H1 (cell line): ENCODE measurements at regions not wholly inside any gene's neighbourhood (a gene's known extent, or its start where the extent isn't known, plus 50 kb on each side); places are given as distances from the start of the nearest gene placed in this dataset.

Experiments used
- CTCF ChIA-PET: fragments of 300-600 bp; sonication (Branson Sonifier 250); formaldehyde crosslinking; loops from one replicate; lab custom pipeline; 2021; ENCODE audit not compliant: partially characterized antibody; lab: Charles Lee
- POLR2A ChIA-PET: fragments of 300-600 bp; sonication (Branson Sonifier 250); formaldehyde crosslinking; loops from one replicate; lab custom pipeline; 2021; ENCODE audit warnings: inconsistent platforms; ENCODE audit not compliant: partially characterized antibody; lab: Charles Lee
- DNase-seq, 2 experiments: peaks; one replicate each; pipeline versions ENCODE4 v3.0.0 to v3.0.0-alpha.2; 2010 to 2022; ENCODE audit warnings: low spot score in 2 of 2, low read depth in 1 of 2, mixed read lengths in 1 of 2
- FAIRE-seq: peaks from 2 replicates; lab custom pipeline; 2011; peaks lifted over from hg19 to GRCh38; lab: Jason Lieb, UNC
- H2AFZ ChIP-seq: 2 replicates; pipeline ENCODE4 v1.8.1; 2012; ENCODE audit warnings: low read length, inconsistent platforms
- H2AK5ac ChIP-seq: 2 replicates; pipeline ENCODE4 v1.6.1; 2013; ENCODE audit warnings: low read depth, low read length
- H2BK120ac ChIP-seq: replicated peaks from 2 replicates; pipeline ENCODE3; 2013; ENCODE audit warnings: low read depth, low read length, inconsistent platforms
- H2BK12ac ChIP-seq: 2 replicates; pipeline ENCODE4 v1.6.1; 2013; ENCODE audit warnings: low read depth, low read length
- H2BK15ac ChIP-seq: 2 replicates; pipeline ENCODE4 v1.6.1; 2013; ENCODE audit warnings: low read length
- H2BK20ac ChIP-seq: 2 replicates; pipeline ENCODE4 v1.6.1; 2013; ENCODE audit warnings: low read length
- H2BK5ac ChIP-seq: 2 replicates; pipeline ENCODE4 v1.6.1; 2013; ENCODE audit warnings: low read depth, low read length
- H3K14ac ChIP-seq: 2 replicates; pipeline ENCODE4 v1.6.1; 2013; ENCODE audit warnings: inconsistent platforms; ENCODE audit not compliant: insufficient read length
- H3K18ac ChIP-seq: 2 replicates; pipeline ENCODE4 v1.6.1; 2013; ENCODE audit warnings: low read length; ENCODE audit errors: extremely low read depth
- H3K23ac ChIP-seq: 2 replicates; pipeline ENCODE4 v1.6.1; 2013; ENCODE audit warnings: inconsistent platforms; ENCODE audit not compliant: insufficient read length
- H3K23me2 ChIP-seq: 2 replicates; pipeline ENCODE4 v1.6.1; 2013; ENCODE audit warnings: low read depth, low read length
- H3K27ac ChIP-seq: 2 replicates; pipeline ENCODE4 v1.6.1; 2011; ENCODE audit warnings: low read depth, low read length, inconsistent platforms
- H3K27me3 ChIP-seq, 4 experiments: replicated peaks in 1 of 4; 1 replicate in 1 of 4; 2 replicates in 3 of 4; pipeline versions ENCODE4 v1.6.1 to v1.8.1; 2011 to 2013; ENCODE audit warnings: low read length in 3 of 4, mild to moderate bottlenecking in 3 of 4, inconsistent platforms in 2 of 4, mixed read lengths in 2 of 4, moderate library complexity in 1 of 4; ENCODE audit not compliant: control insufficient read depth in 3 of 4, insufficient read depth in 3 of 4; ENCODE audit errors: extremely low read depth in 1 of 4
- H3K36me3 ChIP-seq, 4 experiments: 2 replicates each; pipeline versions ENCODE4 v1.6.1 to v1.8.1; 2011 to 2013; ENCODE audit warnings: mild to moderate bottlenecking in 4 of 4, low read length in 3 of 4, moderate library complexity in 2 of 4, control low read depth in 1 of 4, inconsistent platforms in 1 of 4; ENCODE audit not compliant: insufficient read depth in 4 of 4, control insufficient read depth in 2 of 4
- H3K4ac ChIP-seq: replicated peaks from 2 replicates; pipeline ENCODE3; 2013; ENCODE audit warnings: low read length, low read depth, mixed read lengths, inconsistent platforms; ENCODE audit not compliant: insufficient read length
- H3K4me1 ChIP-seq, 4 experiments: replicated peaks in 1 of 4; 1 replicate in 1 of 4; 2 replicates in 3 of 4; pipeline versions ENCODE4 v1.6.1 to v1.8.1; 2011 to 2013; ENCODE audit warnings: low read length in 3 of 4, inconsistent platforms in 2 of 4, mixed read lengths in 1 of 4; ENCODE audit not compliant: insufficient read depth in 4 of 4, control insufficient read depth in 3 of 4
- H3K4me2 ChIP-seq, 2 experiments: 2 replicates each; pipeline versions ENCODE4 v1.6.1 to v1.8.1; 2011 to 2013; ENCODE audit warnings: low read depth in 2 of 2, low read length in 2 of 2, control low read depth in 1 of 2, inconsistent platforms in 1 of 2, mild to moderate bottlenecking in 1 of 2; ENCODE audit not compliant: insufficient read depth in 1 of 2
- H3K4me3 ChIP-seq, 4 experiments: fragments of 200-600, 300-600 bp in 1 of 4; sonication (generic), shearing (Covaris generic), sonication (Bioruptor Twin) in 1 of 4; 2 replicates each; pipeline versions ENCODE4 v1.5.1 to v1.8.1; 2011 to 2016; ENCODE audit warnings: low read length in 4 of 4, low read depth in 3 of 4, control low read depth in 2 of 4, inconsistent platforms in 2 of 4, mild to moderate bottlenecking in 2 of 4, mixed read lengths in 1 of 4, moderate library complexity in 1 of 4; ENCODE audit not compliant: insufficient read depth in 2 of 4; ENCODE audit errors: extremely low read depth in 1 of 4
- H3K56ac ChIP-seq: replicated peaks from 2 replicates; pipeline ENCODE3; 2013; ENCODE audit warnings: low read depth, mild to moderate bottlenecking, mixed read lengths, low read length, inconsistent platforms; ENCODE audit not compliant: insufficient read length
- H3K79me1 ChIP-seq: 2 replicates; pipeline ENCODE4 v1.6.1; 2013; ENCODE audit warnings: low read depth, low read length, control low read depth
- H3K79me2 ChIP-seq, 2 experiments: 2 replicates each; pipeline versions ENCODE4 v1.6.1 to v1.8.1; 2012 to 2013; ENCODE audit warnings: low read length in 2 of 2, mild to moderate bottlenecking in 2 of 2, inconsistent platforms in 1 of 2; ENCODE audit not compliant: insufficient read depth in 2 of 2, control insufficient read depth in 1 of 2
- H3K9ac ChIP-seq, 4 experiments: replicated peaks in 1 of 4; 1 replicate in 1 of 4; 2 replicates in 3 of 4; pipeline versions ENCODE4 v1.6.1 to v1.8.1; 2011 to 2013; ENCODE audit warnings: low read depth in 3 of 4, low read length in 3 of 4, control low read depth in 2 of 4, mild to moderate bottlenecking in 2 of 4, moderate library complexity in 2 of 4, inconsistent platforms in 1 of 4; ENCODE audit errors: extremely low read depth in 1 of 4
- H3K9me3 ChIP-seq, 2 experiments: 2 replicates each; pipeline versions ENCODE4 v1.6.1 to v1.8.1; 2012 to 2013; ENCODE audit warnings: mild to moderate bottlenecking in 2 of 2, moderate library complexity in 2 of 2, control low read depth in 1 of 2, inconsistent platforms in 1 of 2, low read depth in 1 of 2, low read length in 1 of 2, mixed read lengths in 1 of 2; ENCODE audit not compliant: insufficient read depth in 2 of 2
- H4K20me1 ChIP-seq, 2 experiments: replicated peaks in 1 of 2; 2 replicates each; pipeline versions ENCODE3 to v1.8.1; 2011 to 2013; ENCODE audit warnings: inconsistent platforms in 2 of 2, low read length in 2 of 2, mild to moderate bottlenecking in 1 of 2; ENCODE audit not compliant: insufficient read depth in 2 of 2, control insufficient read depth in 1 of 2
- H4K5ac ChIP-seq: 2 replicates; pipeline ENCODE4 v1.6.1; 2013; ENCODE audit warnings: low read length, low read depth, mixed read lengths, inconsistent platforms; ENCODE audit not compliant: insufficient read length
- H4K8ac ChIP-seq: 2 replicates; pipeline ENCODE4 v1.8.0; 2013; ENCODE audit warnings: mild to moderate bottlenecking, moderate library complexity, low read length, inconsistent platforms; ENCODE audit not compliant: insufficient read depth; ENCODE audit errors: extremely low read depth
- H4K91ac ChIP-seq: replicated peaks from 2 replicates; pipeline ENCODE3; 2013; ENCODE audit warnings: low read length, mixed read lengths, inconsistent platforms; ENCODE audit not compliant: insufficient read length
- CTBP2 ChIP-seq: IDR thresholded peaks from 2 replicates; pipeline ENCODE4 v1.7.0; 2011; ENCODE audit warnings: borderline replicate concordance, mild to moderate bottlenecking, moderate library complexity, mixed read lengths, low read length; ENCODE audit not compliant: insufficient read depth, insufficient read length
- RAD21 ChIP-seq, 2 experiments: IDR thresholded peaks in 1 of 2; conservative IDR thresholded peaks in 1 of 2; 2 replicates each; pipeline ENCODE4 v1.6.1; 2011; ENCODE audit warnings: low read depth in 2 of 2, low read length in 2 of 2, improper control_type of control experiment in 1 of 2, inconsistent platforms in 1 of 2, mild to moderate bottlenecking in 1 of 2, moderate library complexity in 1 of 2
- TBP ChIP-seq: IDR thresholded peaks from 2 replicates; pipeline ENCODE4 v1.6.1; 2011; ENCODE audit warnings: low read depth, low read length, improper control_type of control experiment
- WGBS, 2 experiments: shearing (Covaris generic) in 1 of 2; methylation state at CpG; one replicate each; pipeline versions ENCODE4 v1.1.6 to v1.1.7; 2013 to 2015; ENCODE audit warnings: low lambda C conversion rate in 2 of 2, mixed read lengths in 2 of 2, inconsistent platforms in 1 of 2, low coverage in 1 of 2, missing lambda C conversion rate in 1 of 2; ENCODE audit not compliant: insufficient replicate concordance in 2 of 2, insufficient coverage in 1 of 2, insufficient read length in 1 of 2; ENCODE audit errors: extremely low coverage in 1 of 2, missing lambda C conversion rate in 1 of 2; 5-methylcytosine and 5-hydroxymethylcytosine counted together

- WGBS, 2 experiments = 90% methylated on average over 3 of the region's 3 CpGs; no CpG with 5 or more reads in 1 of the 2 experiments
- POLR2A ChIA-PET = no interaction called here
- no peak for DNase-seq
- TF ChIP-seq TBP (no peak), CTBP2 (no peak), RAD21 (IDR thresholded peaks at IDR 0.05 in 1 of 2, conservative IDR thresholded peaks at IDR 0.05 in 1 of 2; ENCODE audit: low read depth in 2 of 2, low read length in 2 of 2) (no peak)
These were observed 362.5 kb downstream of the ARL4A start for GRCh38 chr7:13049946-13050345.

More at GRCh38 chr7:13049946-13050345, 362.5 kb downstream of the ARL4A start:
- Histone ChIP-seq H3K9ac (no peak overlapping the region), H3K56ac (no peak overlapping the region), H2BK20ac (no peak overlapping the region), H3K9me3 (no peaks in the 10 kb centered on the region), H4K20me1 (no peaks in the 10 kb centered on the region), H4K8ac (no peak overlapping the region), H3K4ac (no peak overlapping the region), H3K79me1 (no peaks in the 10 kb centered on the region), H3K27me3 (no peaks in the 10 kb centered on the region), H3K4me1 (no peaks in the 10 kb centered on the region), H2BK12ac (no peak overlapping the region), H3K4me2 (no peak overlapping the region), H3K23me2 (no peaks in the 10 kb centered on the region), H3K14ac (no peak overlapping the region), H4K91ac (no peak overlapping the region), H4K5ac (no peak overlapping the region), H3K23ac (no peak overlapping the region), H2BK15ac (no peak overlapping the region), H3K79me2 (no peaks in the 10 kb centered on the region), H2BK5ac (no peak overlapping the region), H3K4me3 (no peak overlapping the region), H3K27ac (no peak overlapping the region), H3K36me3 (no peaks in the 10 kb centered on the region), H2AK5ac (no peak overlapping the region), H3K18ac (no peak overlapping the region), H2AFZ (no peak overlapping the region), H2BK120ac (no peak overlapping the region)
- CTCF ChIA-PET = no interaction called here
- no peak for FAIRE-seq
